K562 (cell line): ENCODE measurements at regions not wholly inside any gene's neighbourhood (a gene's known extent, or its start where the extent isn't known, plus 50 kb on each side); places are given as distances from the start of the nearest gene placed in this dataset.

Experiments used
- ATF6 ChIP-seq: sonication (generic); formaldehyde crosslinking; IDR thresholded peaks from 2 replicates; pipeline ENCODE4 v1.4.0; 2020; ENCODE audit warnings: mild to moderate bottlenecking, missing genetic modification reagents
- CHD1 ChIP-seq: fragments of 200-600 bp; sonication (generic); IDR thresholded peaks from one replicate; pipeline ENCODE4 v1.6.1; 2012; ENCODE audit warnings: mild to moderate bottlenecking, moderate library complexity, low read length, inconsistent platforms
- CTCF ChIP-seq, 3 experiments: IDR thresholded peaks in 2 of 3; conservative IDR thresholded peaks in 1 of 3; 2 replicates each; pipeline ENCODE4 v1.5.1; 2011 to 2012; ENCODE audit warnings: low read length in 3 of 3, mild to moderate bottlenecking in 3 of 3, control low read depth in 2 of 3, improper control_type of control experiment in 1 of 3, inconsistent platforms in 1 of 3, low read depth in 1 of 3, mixed read lengths in 1 of 3, moderate library complexity in 1 of 3; ENCODE audit not compliant: insufficient read depth in 2 of 3
- DMBX1 ChIP-seq: fragments of 250-450 bp; sonication (Bioruptor Pico); IDR thresholded peaks from 2 replicates; pipeline ENCODE4 v1.8.0; 2022; ENCODE audit warnings: inconsistent platforms, mild to moderate bottlenecking, moderate library complexity, borderline replicate concordance
- E2F4 ChIP-seq: sonication (generic); formaldehyde crosslinking; IDR thresholded peaks from 2 replicates; pipeline ENCODE4 v1.8.0; 2022; ENCODE audit warnings: mild to moderate bottlenecking, low read depth, missing genetic modification reagents
- HNRNPUL1 ChIP-seq: fragments of 200-400 bp; formaldehyde crosslinking; IDR thresholded peaks from 2 replicates; pipeline ENCODE4 v1.6.1; 2017; ENCODE audit warnings: low read length
- MAFK ChIP-seq: IDR thresholded peaks from 2 replicates; pipeline ENCODE4 v1.6.1; 2011; ENCODE audit warnings: low read length, improper control_type of control experiment
- POLR2AphosphoS5 ChIP-seq: IDR thresholded peaks from 2 replicates; pipeline ENCODE4 v1.6.1; 2011; ENCODE audit warnings: mild to moderate bottlenecking, low read depth, low read length, moderate library complexity; ENCODE audit not compliant: control insufficient read depth, insufficient read depth
- TAF1 ChIP-seq: IDR thresholded peaks from 2 replicates; pipeline ENCODE4 v1.6.1; 2011; ENCODE audit warnings: mild to moderate bottlenecking, low read length, moderate library complexity; ENCODE audit not compliant: insufficient read depth, control insufficient read depth, severe bottlenecking; ENCODE audit errors: extremely low read depth
- TCF7L2 ChIP-seq: fragments of 150-350 bp; IDR thresholded peaks from 2 replicates; pipeline ENCODE4 v1.6.1; 2016; ENCODE audit warnings: low read depth, mild to moderate bottlenecking, low read length, moderate library complexity
- YY1 ChIP-seq, 3 experiments: IDR thresholded peaks; 2 replicates each; pipeline ENCODE4 v1.6.1; 2011; ENCODE audit warnings: low read length in 2 of 3, mild to moderate bottlenecking in 2 of 3, moderate library complexity in 2 of 3, borderline replicate concordance in 1 of 3, control low read depth in 1 of 3, low read depth in 1 of 3; ENCODE audit not compliant: insufficient read depth in 3 of 3, insufficient replicate concordance in 2 of 3, control insufficient read depth in 1 of 3, insufficient read length in 1 of 3; ENCODE audit errors: extremely low read depth in 1 of 3
- ZFP1 ChIP-seq: fragments of 450-650 bp; formaldehyde crosslinking; IDR thresholded peaks from 2 replicates; pipeline ENCODE4 v1.4.0; 2020; ENCODE audit warnings: mild to moderate bottlenecking, mixed read lengths
- ZNF609 ChIP-seq: sonication (generic); formaldehyde crosslinking; IDR thresholded peaks from 2 replicates; pipeline ENCODE4 v1.8.1; 2023; ENCODE audit warnings: missing genetic modification reagents, mild to moderate bottlenecking, borderline replicate concordance

GRCh38 chr18:76604108-76604934, 109.3 kb upstream of the ZNF516 start:
- no peak for TF ChIP-seq CTCF (IDR thresholded peaks at IDR 0.05 in 2 of 3, conservative IDR thresholded peaks at IDR 0.05 in 1 of 3; ENCODE audit: insufficient read depth in 2 of 3, low read depth in 1 of 3, low read length in 3 of 3)
- no peak for TF ChIP-seq TCF7L2
- TF ChIP-seq ZNF609 (CRISPR knock-in tag), result no peak
- TF ChIP-seq E2F4, result no peak
- TF ChIP-seq MAFK, result no peak
- TF ChIP-seq TAF1, result no peak
- no peak for TF ChIP-seq POLR2AphosphoS5
- no peak for TF ChIP-seq ZFP1 (CRISPR knock-in tag)
- TF ChIP-seq CHD1, result no peak
- no peak for TF ChIP-seq YY1 (IDR thresholded peaks at IDR 0.05; ENCODE audit: borderline replicate concordance in 1 of 3, control insufficient read depth in 1 of 3, extremely low read depth in 1 of 3, insufficient read depth in 3 of 3, insufficient read length in 1 of 3, insufficient replicate concordance in 2 of 3, low read depth in 1 of 3, low read length in 2 of 3)
- TF ChIP-seq HNRNPUL1, result no peak
- no peak for TF ChIP-seq ATF6 (CRISPR knock-in tag)
- TF ChIP-seq DMBX1 (CRISPR knock-in tag), result no peak
